ENCODE measurements at regions not wholly inside any gene's neighbourhood (a gene's known extent, or its start where the extent isn't known, plus 50 kb on each side); places are given as distances from the start of the nearest gene placed in this dataset.

DNA sequence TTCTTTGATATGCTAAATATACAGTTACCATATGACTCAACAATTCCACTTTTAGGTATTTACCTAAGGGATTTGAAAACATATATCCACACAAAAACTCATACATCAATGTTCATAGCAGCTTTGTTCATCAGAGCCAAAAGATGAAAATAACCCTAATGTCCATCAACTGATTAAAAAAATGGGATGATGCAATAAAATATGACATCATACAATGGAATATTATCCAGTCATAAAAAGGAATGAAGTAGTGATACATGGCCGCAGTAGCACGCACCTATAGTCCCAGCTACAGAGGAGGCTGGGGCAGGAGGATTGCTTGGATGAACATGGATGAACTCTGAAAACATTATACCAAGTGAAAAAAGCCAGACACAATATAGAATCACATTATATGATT lies 101.4 kb upstream of the SIRPA start:
- DNase-seq (ENCODE audit: low spot score), result no peak

DNA sequence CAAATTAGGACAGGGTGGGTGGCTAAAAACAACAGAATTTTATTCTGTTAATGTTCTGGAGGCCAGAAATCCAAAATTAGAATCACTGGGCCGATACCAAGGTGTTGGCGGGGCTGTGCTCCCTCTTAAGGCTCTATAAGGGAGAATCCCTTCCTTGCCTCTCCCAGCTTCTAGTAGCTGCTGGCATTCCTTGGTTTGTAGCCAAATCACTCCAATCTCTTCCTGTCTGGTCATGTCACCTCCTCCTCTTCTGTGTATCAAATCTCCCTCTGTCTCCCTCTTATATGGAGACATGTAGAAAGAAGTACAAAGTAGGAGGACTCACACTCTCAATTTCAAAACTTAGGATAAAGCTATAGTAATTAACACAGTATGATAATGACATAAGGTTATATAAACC lies 102.9 kb upstream of the SIRPA start:
- DNase-seq (ENCODE audit: low spot score), result no peak

DNA sequence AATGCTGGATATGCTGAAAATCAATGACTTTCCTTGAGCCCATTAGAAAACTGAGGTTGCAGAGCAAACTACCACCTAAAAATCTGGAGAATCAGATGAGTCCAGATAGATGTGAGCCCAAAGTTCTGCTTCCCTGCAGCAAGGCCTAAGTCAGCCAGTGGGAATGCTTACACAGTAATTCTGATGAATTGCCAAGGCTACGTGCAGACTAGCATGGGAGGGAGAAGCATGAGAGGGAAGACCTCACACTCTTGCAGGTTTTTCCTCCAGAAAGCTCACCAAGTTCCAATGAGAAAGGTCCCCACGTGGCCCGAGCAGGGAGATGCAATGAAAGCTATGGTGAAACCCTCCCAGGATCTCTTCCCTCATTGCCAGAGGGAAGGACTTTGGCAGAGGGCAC lies 104.8 kb upstream of the SIRPA start:
- DNase-seq (ENCODE audit: low spot score), result no peak

DNA sequence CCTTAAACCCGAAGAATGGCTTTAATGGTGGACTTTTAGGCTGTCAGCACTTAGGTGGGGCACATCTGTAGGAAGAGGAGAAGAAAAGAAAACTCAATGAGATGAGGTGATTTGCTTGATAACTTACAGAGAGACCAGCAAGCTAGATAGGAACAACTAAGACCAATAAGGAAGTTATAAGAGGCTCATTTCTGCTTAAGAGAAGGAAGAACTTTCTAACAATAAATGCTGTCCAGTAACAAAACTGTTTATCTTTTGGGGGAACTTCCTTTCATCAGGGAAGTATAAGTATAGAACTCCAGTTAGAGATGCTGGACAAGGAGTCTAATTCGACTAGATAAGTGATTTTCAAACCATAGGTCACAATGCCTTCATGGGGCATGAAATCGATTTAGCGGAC lies 107.2 kb upstream of the SIRPA start:
- no peak for DNase-seq (ENCODE audit: low spot score)

DNA sequence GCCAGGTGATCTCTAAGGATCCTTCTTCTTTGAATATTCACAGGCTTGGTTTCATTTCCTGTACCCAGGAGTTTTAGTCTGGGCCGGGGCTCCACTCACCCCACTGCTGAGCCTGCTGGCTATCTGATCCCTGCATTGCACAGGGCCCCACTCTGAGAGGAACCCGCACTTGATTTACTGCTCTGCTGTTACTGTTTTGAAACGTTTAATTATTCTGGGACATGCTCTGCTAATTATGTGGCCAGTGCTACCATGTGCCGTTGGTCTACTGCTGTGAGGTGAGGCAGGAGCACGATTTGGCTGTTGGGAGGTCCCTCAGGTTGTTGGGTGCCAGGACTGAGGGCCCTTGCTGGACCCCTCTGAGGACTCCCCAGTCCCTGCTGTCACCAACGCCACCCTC lies 108.7 kb upstream of the SIRPA start:
- no peak for DNase-seq (ENCODE audit: low spot score)

DNA sequence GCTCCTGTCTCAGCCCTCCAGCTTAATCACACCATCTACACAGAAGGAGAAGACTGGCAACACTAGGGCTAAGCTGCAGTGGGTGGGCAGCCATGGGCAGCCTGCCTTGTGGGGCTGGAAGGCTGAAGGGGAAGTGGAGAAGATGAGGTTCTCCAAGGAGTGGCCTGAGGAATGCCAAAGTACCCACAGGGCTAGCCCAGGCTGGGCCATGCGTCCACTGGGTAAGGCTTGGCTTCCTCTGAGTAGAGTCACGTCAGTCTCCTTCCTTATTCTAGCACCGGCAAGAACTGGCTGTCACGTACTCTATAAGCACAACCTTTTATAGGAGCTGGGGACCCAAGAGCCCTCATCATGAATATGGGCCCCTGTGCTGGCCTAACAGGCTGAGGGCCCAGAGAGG lies 110.6 kb upstream of the SIRPA start:
- DNase-seq (ENCODE audit: low spot score), result no peak

DNA sequence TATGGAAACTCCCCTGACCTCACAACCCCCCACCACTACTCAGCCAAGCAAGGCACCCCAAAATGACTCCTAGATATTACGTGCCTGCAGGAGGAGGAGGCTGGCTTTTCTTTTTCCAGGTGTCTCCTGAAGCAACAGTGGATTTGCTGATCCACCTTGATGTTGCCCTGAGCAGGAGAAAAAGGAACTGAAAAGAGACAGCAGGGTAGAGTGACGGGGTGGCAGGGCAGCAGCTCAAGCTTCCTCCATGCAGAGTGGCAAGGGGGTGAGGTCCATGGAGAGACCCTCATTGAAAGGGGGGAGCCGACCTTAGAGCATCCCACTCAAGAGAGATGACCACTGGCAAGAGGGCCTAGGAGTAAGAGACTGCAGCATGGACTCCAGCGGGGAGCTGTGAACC lies 112.0 kb upstream of the SIRPA start:
- DNase-seq (ENCODE audit: low spot score), result no peak

DNA sequence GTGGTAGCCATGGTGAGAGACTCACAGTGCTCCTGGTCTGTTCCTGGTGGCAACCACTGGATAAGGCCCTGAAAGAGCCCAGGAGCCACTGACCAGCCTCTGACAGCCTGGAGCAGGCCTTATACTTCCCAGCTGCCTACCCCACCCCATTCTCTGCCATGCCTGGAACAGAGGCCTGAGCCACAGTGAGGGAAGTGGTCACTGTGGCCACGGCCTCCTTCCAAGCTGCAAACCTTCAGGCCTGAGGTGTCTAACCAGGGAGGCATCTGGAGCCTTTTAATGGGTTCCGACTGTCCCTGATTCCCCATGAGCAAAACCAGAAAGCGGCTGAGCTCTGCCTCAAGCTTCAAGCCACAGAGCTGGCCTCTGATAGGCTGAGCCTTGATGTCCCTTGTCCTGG lies 113.0 kb upstream of the SIRPA start:
- no peak for DNase-seq (ENCODE audit: low spot score)

DNA sequence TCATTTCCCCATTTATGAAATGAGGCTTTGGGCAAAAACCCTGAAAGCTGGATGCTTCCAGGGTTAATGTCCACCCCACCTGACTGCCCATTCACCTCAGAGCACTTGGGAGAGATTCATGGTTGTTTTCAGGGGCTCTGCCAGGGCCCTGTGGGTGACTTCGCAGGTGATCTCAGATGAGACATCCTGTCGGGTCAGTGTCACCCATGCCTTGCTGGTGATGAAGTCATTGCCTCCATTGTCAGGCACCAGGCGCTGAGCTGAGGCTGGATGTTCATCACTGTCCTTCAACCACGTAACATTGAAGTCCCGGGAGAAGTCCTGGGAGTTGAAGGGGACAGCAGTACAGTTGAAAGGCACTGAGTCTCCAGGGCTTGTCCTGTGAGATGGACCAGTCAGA lies 115.6 kb upstream of the SIRPA start:
- DNase-seq (ENCODE audit: low spot score), result no peak

DNA sequence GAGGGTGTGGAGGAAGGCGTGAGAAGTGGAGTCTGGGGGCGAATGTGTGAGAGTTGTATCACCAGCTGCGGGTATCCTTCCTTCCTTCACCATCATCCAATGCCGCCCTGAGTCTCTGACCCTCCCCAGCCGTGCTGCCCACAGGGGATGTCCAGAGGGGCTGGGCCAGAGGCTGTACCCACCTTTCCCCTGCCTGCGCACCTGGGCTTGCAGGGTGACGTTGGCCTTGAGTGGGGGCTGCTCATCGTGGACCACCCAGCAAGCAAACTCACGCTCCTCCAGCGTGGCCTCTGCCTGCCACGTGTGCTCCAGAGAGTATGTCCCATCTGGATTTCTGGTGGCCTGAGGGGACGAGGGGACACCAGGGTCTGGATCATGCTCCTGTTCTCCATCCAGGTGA lies 116.9 kb upstream of the SIRPA start:
- DNase-seq (ENCODE audit: low spot score), result no peak

DNA sequence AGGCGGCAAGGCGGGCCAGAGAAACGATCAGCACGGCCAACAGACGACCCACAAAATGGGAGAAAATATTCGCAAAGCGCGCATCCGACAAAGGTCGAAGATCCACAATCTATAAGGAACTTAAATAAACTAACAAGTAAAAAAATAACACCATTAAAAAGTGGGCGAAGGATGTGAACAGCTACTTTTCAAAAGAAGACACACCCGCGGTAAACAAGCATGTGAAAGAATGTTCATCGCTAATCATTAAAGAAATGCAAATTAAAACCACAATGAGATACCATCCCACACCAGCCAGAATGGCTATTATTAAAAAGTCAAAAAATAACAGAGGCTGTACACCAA lies 117.8 kb upstream of the SIRPA start:
- DNase-seq (ENCODE audit: low spot score), result no peak

DNA sequence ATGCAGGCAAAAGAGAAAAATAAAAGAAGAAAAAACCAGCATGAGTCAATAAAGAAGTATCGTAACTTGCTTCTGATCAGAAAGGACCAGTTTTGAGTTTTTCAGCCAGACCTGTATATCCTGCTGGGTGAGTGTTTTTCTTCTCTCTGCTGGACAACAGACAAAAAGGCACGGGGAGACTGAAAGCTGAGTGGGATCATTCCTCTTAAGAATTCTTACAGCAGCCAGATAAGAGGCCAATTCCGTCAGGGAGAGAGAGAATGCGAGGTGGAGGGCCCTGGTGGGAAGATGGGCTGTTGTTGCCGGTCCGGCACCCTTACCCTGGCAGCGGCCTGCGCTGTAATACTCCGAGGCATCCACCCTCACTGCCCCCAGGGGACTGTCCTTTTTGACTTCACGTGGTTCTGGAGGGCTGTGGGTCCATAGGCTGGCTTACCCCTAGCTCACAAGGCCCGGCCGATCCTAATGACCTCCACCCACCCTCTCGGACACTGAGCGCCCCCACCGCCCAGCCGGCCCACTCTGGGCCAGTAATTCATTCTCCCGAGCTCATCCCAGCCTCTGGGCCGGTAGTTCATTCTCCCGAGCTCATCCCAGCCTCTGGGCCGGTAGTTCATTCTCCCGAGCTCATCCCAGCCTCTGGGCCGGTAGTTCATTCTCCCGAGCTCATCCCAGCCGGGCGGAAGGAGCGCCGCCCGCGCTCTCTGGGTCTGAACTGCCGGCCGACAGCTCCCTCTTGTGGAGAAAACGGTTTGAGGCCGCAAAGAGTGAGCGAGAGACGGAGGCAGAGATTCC lies 118.3 kb upstream of the SIRPA start:
- DNase-seq (ENCODE audit: low spot score), result peak; percentile 75

DNA sequence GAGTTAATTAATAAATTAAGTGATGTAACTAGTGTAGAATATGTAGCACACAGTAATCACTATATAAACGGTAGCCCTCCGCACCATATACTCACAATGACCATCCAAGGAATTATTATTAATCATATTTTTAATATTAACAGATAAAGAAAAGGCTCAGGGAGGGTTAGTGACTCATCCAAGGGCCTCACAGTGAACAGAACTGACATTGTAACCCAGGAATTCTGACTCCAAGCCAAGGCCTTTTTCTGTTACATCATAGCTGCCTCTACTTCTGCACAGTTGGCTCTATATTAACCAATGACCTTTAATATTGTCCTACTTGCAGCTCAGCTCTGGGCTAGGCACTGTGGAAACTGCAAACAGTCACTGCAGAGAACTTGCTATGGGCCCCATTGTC lies 117.5 kb upstream of the SIRPG start:
- DNase-seq (ENCODE audit: low spot score), result no peak

DNA sequence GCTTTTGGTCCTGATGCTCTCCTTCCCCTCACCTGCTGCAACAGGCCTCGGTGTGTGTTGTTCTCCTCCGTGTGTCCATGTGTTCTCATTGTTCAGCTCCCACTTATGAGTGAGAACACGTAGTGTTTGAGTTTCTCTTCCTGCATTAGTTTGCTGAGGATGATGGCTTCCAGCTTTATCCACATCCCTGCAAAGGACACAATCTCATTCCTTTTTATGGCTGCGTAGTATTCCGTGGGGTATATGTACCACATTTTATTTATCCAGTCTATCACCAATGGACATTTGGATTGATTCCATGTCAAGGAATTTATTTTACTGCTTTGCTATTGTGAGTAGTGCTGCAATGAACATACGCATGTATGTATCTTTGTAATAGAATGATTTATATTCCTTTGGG lies 116.9 kb upstream of the SIRPG start:
- DNase-seq (ENCODE audit: low spot score), result no peak

DNA sequence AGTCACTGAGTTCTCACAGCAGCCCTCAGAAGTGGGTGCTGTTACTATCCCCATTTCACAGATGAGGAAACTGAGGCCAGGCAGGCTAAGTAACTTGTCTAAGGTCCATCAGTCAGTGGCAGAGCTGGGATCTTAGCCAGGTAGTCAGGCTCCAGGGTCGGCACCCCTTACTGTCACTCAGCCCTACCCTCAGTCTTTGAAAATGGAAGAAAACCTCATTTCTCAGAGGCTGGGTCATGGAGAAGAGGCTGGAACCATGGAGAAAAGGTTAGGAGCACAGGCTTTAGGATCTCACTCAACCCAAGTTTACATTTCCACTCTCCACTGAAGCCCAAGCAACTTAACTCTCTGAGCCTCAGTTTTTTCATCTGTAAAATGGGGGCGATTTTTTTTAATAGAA lies 116.2 kb upstream of the SIRPG start:
- DNase-seq (ENCODE audit: low spot score), result no peak

DNA sequence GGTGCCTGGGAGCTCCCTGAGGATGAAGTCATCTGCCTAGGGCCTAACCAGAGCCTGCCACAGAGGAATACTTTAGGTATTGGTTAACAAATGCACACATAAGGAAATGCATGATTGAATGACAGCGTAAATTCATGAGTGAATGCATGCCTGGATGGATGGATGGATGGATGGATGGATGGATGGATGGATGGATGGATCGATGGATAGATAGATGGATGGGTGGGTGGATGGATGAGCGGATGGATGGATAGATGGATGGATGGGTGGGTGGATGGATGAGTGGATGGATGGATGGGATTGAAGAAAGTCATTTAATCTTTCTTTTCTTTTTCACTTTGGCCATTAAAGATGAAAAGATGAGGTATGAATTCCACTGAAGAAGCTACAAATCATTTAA lies 111.9 kb upstream of the SIRPG start:
- DNase-seq (ENCODE audit: low spot score), result no peak

DNA sequence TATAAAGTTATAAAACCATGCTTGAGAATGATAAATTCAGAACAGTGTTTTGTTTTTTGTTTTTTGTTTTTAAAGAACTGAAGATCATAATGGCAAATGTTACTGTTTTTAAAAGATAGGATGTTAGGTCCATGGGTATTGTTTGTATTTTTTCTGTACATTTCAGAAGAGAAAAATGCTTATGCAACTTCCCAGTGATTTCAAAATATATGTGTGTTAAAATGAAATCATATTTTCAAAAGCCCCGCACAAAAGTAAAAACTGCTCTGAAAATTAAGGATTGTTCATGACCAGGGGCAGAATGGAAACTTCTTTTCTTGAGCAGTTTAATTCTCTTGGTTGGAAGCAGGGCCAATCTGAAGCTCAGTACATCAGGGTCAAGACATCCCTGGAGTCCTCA lies 109.2 kb upstream of the SIRPG start:
- no peak for DNase-seq (ENCODE audit: low spot score)

DNA sequence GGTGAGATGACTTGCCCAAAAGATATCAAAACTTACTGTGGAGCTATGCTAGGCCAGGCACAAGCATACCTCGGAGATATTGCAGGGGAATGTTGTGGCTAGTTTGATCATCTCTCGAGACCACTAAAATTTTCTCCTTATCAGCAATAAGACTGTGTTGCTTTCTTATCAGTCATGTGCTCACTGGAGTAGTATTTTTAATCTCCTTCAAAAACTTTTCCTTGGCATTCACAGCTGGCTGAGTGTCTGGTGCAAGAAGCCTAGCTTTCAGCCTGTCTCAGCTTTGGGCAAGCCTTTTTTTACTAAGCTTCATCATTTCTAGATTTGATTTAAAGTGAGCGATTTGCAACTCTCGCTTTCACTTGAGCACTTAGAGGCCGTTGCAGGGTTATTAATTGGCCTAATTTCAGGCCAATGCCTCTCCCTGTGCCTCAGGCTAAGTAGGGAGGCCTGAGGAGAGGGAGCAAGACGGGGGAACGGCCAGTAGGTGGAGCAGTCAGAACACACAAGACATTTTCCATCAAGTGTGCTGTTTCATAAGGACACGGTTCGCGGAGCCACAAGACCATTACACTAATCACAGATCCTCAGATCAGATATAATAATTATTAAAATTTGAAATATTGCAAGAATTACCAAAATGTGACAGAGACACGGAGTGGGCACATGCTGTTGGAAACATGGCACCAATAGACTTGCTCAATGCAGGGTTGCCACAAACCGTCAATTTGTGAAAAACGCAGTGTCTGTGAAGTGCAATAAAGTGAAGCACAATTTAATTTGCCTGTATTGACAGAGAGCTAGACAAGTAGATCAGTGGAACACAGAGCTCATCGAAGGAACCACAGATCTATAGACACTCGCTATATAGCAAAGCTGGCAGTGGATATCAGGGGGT lies 106.8 kb upstream of the SIRPG start:
- DNase-seq (ENCODE audit: low spot score), result peak; percentile 74

DNA sequence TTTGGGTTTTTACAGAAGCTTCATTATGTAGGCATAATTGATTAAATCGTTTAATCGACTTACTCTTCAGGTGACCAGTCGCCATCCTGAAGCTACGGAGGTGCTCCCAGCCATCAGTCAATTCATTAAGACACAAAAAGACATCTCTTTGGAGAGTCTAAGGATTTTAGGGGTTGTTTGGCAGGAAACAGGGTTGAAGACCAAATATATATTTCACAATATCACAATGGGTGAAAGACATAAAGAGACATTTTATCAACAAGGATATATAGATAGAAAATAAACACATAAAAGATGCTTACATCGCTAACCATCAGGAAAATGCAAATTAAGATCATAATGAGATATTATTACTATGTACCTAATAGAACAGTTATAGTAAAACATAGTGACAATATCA lies 104.0 kb upstream of the SIRPG start:
- no peak for DNase-seq (ENCODE audit: low spot score)

DNA sequence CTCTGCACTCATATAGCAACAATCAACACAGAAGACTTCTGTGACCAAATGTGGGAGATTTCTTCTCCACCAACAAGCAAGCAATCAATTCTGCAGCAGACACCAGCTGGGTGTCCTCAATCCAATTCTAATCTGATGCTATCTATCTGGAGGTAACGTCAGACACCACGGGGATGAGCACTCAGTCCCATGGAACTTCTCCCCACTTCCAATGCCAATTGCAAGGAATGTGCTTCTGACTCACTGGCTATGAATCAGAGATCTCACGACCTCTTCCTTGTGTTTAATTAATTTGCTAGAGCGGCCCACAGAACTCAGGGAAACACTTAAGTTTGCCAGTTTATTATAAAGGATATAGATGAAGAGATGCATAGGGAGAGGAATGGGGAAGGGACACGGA lies 103.5 kb upstream of the SIRPG start:
- no peak for DNase-seq (ENCODE audit: low spot score)

DNA sequence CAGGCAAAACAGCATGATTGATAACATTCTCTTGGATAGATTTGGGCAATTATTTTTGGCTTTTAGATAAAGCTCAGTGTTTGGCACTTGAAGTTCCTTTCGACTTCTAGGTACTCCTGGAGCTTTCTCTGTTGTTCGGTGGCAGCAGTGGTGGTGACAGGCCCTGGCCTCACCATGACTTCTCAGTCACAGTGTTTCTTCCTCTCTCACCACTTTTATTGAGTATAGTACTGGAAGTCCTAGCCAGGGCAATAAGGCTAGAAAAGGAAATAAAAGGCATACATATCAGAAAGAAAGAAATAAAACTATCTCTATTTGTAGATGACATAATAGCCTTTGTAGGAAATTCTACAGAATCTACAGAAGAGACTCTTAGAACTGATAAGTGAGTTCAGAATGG lies 101.2 kb upstream of the SIRPG start:
- no peak for DNase-seq (ENCODE audit: low spot score)

DNA sequence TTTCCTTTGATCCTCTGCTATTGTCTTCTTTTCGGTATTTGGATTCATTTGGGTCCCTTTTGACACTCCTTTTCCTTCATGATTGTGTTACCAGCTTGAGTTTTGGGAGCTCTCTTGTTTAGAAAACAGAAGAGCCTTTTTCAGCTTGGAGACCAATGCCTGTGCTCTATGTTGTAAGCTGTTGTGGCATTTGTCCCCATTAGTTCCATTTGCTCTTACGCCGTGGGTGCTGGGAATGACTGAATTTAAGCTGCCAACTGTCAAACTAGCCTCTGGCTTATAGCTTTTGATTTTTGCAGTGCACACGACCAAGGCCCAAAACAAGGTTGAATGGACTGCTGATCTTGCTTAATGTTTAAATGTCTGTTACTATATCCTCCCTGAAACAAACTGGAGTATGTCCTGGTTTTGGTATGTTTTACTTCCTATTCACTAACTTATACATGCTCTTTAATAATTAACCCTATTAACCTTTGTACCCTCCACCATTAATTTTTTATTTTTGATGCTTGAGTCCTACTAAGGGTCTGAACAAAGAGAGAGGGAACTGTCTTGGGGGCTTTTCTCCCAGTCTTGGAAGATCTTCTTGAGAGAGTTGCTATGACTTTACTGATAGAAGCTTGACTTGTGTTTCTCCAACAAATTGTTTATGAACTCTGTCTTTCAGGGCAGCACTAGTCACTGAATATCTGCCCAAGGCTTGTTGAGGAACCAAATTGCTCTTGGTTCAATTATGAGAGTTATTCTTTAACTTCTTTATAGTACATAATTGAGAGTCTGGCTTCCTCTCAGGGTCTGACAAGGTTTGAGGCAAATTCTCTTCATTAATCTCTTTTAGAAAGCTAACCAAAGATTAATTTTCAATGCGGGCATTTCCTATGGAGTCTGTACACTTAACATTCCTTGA lies 100.3 kb upstream of the SIRPG start:
- DNase-seq (ENCODE audit: low spot score), result peak; percentile 12

All from HT-29 (cell line).